HG03039 (cell line): ENCODE measurements at regions not wholly inside any gene's neighbourhood (a gene's known extent, or its start where the extent isn't known, plus 50 kb on each side); places are given as distances from the start of the nearest gene placed in this dataset.

Experiments used
- ATAC-seq: cut with Tn5 transposase; IDR thresholded peaks from one replicate; pipeline ENCODE4 v1.9.1; 2021; ENCODE audit warnings: mild to moderate bottlenecking, moderate library complexity; ENCODE audit not compliant: unreplicated experiment

DNA sequence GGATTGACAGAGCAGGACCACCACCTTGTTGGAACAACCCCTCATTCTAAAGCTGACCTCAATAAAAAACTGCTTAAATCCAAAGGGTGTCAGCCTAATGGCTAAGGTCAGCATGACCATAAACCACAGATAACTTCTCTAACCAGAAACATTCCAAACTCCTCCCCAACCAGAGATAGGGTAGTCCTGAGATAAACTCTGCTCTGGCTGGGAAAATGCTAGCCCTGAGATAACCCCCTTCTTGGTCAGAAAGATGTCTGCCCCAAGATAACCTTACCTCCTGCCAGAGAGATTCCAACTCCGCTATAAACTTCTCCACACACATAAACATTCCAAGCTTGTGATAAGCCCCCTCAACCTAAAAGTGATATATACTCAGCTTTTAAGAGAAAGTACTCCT is 364.8 kb upstream of the RBMY1B start:
- no peak for ATAC-seq

DNA sequence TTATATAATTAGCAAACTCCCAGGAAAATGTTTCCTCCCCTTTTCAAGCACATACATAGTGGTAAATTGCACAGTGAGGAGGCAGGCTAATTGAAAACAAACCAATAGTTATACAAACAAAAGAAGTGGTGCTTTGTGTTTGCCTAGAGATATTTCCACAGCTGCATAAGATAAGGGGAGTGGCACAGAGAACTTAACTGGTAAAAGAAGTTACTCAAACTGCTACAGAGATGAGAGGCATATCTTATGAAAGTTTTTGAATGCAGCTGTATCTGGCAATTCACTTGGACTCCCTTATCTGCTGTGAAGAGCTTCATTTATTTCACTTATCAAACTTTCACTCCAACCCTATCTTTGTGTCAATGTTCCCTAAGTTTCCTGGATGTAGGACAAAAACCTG is 361.2 kb upstream of the RBMY1B start:
- ATAC-seq: no peak

DNA sequence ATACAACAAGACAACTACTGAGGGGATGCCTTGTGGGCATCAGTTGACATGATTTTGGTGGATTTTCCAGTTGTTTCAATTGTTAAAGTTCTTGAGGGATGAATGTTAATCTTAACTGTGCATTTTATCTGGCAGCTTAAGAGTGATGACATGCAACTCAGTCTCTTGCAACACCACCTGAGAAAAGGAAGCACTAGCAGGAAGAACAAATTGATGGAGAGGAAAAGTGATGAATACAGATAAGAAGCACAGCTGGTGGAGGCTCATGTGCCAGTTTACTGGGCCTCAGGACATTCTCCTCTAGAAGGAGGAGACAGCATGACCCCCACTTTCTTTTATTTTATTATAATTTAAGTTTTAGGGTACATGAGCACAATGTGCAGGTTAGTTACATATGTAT is 341.3 kb upstream of the RBMY1B start:
- ATAC-seq: no peak

- ATAC-seq: no peak
Measured at GRCh38 chrY:21174697-21175463, 336.3 kb upstream of the RBMY1B start.

DNA sequence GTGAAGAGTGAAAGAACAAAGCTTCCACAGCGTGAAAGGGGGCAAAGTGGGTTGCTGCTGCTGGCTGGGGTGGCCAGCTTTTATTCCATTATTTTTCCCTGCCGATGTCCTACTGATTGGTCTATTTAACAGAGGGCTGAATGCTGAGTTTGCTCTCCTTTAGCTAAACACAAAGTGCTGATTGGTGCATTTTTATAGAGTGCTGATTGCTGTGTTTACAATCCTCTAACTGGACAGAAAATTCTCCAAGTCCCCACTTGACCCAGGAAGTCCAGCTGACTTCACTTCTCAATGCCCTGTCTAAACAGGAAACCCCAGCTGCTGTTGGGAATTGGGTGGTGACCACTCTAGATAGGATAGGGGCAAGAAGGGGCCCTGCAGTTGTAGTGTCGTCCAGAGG is 335.6 kb upstream of the RBMY1B start:
- ATAC-seq: no peak

DNA sequence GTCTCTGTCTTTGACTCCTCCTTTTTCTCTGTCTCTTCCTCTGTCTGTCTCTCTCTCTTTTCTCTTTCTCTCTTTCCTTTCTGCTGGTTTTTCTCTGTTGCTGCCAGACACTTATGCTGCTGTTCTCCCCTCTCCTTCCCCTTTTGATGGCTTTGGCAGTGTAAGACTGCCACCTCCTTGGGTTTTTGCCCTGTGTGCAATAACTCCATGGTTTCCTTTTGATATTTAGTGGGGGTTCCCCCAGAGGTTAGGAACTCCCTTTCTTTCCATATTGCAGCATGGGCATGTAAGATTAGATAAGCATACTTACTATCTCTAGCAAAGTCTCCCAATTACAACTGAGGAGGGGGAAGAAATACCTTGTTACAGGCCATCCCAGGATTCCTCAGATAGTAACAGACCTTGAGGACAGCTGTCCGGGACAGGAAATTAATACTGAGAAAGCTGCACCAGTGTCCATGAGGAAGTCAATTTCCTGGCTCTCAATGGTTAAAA is 333.8 kb upstream of the RBMY1B start:
- ATAC-seq: no peak

- no peak for ATAC-seq
Measured at GRCh38 chrY:21178281-21178680, 332.9 kb upstream of the RBMY1B start.

- no peak for ATAC-seq
Measured at GRCh38 chrY:21180921-21181320, 330.2 kb upstream of the RBMY1B start.

GRCh38 chrY:21184271-21184670 is 326.9 kb upstream of the RBMY1B start:
- ATAC-seq: no peak

- no peak for ATAC-seq
Measured at GRCh38 chrY:21185419-21186105, 325.6 kb upstream of the RBMY1B start.

- ATAC-seq: no peak
Measured at GRCh38 chrY:21192694-21193093, 318.4 kb upstream of the RBMY1B start.

DNA sequence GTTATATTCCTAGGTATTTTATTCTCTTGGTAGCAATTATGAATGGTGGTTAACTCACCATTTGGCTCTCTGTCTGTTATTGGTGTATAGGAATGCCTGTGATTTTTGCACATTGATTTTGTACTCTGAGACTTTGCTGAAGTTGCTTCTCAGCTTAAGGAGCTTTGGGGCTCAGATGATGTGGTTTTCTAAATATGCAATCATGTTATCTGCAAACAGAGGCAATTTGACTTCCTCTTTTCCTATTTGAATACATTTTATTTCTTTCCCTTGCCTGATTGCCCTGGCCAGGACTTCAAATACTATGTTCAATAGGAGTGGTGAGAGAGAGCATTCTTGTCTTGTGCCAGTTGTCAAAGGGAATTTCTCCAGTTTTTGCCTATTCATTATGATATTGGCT is 310.9 kb upstream of the RBMY1B start:
- no peak for ATAC-seq

GRCh38 chrY:21227849-21228248 is 283.3 kb upstream of the RBMY1B start:
- peak; percentile 95 for ATAC-seq

GRCh38 chrY:21240221-21240620 is 270.9 kb upstream of the RBMY1B start:
- ATAC-seq: peak; percentile 92

GRCh38 chrY:21240662-21241310 is 270.4 kb upstream of the RBMY1B start:
- ATAC-seq: no peak

- no peak for ATAC-seq
Measured at GRCh38 chrY:21242793-21243192, 268.3 kb upstream of the RBMY1B start.

- ATAC-seq: no peak
Measured at GRCh38 chrY:21246780-21247179, 264.4 kb upstream of the RBMY1B start.

DNA sequence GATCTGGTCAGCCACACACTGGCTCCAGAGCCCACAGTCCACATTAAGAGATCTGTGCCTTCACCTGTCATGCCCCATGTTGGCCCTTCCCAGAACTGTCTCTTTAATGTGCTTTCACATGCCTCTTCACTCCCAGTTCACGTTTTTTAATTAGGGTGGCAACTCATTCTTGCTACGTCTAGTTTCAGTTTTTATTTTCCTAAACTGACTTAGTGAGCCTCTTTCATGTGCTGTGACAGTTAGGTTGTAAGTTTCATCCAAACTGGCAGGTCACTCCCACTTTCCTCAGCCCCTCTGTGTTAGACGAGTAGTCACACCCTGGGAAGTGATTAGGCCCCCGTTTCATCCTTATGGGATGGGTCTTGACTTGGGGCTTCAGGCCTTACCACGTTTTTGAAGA is 262.5 kb upstream of the RBMY1B start:
- no peak for ATAC-seq

GRCh38 chrY:21253455-21254248 is 257.5 kb upstream of the RBMY1B start:
- ATAC-seq: no peak

DNA sequence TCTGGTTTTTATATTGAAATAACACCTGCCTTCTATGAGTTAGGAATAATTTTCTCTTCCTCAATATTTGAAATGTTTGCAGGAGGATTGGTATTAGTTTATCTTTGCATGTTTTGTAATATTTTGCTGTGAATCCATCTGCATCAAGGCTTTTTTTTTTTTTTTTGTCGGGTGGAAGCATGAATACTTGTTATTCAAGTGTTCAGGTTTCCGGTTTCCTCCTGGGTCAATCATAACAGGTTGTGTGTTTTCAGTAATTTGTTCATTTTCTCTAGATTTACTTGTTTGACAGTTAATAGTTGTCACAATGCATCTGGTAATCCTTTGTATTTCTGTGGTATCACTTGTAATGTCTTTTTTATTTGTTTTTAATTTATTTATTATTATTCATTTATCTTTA is 256.7 kb upstream of the RBMY1B start:
- ATAC-seq: no peak

DNA sequence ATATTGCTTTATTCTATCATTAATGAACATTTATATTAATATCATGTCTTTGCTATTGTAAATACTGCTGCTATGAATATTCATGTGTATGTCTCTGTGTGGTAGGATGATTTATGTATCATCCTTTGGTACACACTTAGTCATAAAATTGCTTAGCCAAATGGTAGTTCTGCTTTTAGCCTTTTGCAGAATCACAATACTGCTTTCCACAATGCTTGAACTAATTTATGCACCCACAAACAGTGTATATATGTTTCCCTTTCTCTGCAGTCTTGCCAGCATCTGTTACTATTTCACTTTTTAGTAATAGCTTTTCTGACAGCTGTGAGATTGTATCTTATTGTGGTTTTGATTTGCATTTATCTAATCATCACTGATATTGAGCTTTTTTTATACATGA is 254.3 kb upstream of the RBMY1B start:
- ATAC-seq: no peak
